Skeletal muscle cell (primary cell): ENCODE measurements at regions not wholly inside any gene's neighbourhood (a gene's known extent, or its start where the extent isn't known, plus 50 kb on each side); places are given as distances from the start of the nearest gene placed in this dataset.
"Not testable (repeated sequence)": the region's sequence is repeated elsewhere in the genome, so short reads cannot be mapped to it uniquely, and the experiment has no call there.

Experiments used
- DNase-seq: peaks from one replicate; pipeline ENCODE4 v3.0.0-alpha.2; 2010; ENCODE audit warnings: low read depth
- H3K4me3 ChIP-seq: 2 replicates; pipeline ENCODE4 v1.5.1; 2011; ENCODE audit warnings: low read depth, mild to moderate bottlenecking, control low read depth, low read length, moderate library complexity

DNA sequence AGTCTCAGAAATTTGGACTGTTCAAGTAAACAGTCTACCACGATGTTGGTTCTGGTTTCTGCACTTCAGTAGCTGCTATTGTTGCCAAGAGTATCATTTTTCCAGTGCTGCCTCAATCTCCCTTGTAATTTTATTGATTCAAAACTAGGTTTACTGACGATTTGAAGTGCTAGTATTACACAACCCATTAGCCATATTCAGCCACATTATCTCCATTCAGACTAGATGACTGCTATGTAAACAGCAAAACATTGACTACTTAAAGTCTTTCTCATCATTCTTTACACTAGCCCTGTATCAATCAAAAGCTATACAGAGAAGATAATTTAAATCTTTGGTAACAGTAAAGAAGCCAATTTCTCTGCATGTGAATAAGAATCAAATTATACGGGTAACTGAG is 102.0 kb upstream of the TSLP start:
- H3K4me3 ChIP-seq, result no peak overlapping the region

DNA sequence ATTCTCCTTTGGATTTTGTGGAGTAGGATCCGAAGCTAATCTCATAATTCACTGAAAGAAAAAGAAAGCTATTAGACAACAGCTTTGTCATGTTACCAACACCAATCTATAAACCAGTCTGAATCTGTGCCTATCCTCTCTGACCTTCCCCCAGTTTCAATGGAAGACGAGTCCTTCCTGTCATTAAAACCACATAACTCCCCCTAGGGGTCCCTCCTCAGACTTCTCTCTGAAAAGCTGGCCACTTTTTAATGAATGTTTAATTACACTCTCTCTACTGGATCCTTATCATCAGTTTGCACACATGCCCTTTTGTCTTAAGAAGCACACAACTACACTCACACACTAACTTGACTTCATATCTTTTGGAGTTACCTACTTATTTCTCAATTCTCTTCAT is 98.0 kb upstream of the TSLP start:
- no peak for DNase-seq

More for the DNA sequence above, 102.0 kb upstream of the TSLP start:
- no peak for DNase-seq

DNA sequence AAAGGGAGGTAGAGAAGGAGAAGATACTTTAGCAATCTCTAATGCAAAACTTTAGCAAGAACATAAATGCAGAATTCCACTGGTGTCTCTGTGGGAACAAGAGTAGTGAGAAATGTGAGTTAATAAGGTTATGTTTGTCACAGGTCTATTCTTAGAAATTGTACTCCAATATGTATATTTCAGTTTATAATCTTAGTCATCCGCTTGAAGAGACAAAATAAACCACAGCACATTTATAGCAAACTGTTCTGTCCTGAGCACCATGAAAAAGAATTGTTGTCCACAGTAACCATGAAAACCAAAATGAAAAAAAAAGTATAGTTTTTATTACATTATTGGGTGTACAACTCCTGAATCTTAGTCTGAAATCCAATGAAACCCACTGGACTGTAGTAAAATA is 93.6 kb upstream of the TSLP start:
- no peak for DNase-seq
- H3K4me3 ChIP-seq, result no peak overlapping the region

More for the DNA sequence above, 98.0 kb upstream of the TSLP start:
- H3K4me3 ChIP-seq, result no peak overlapping the region

DNA sequence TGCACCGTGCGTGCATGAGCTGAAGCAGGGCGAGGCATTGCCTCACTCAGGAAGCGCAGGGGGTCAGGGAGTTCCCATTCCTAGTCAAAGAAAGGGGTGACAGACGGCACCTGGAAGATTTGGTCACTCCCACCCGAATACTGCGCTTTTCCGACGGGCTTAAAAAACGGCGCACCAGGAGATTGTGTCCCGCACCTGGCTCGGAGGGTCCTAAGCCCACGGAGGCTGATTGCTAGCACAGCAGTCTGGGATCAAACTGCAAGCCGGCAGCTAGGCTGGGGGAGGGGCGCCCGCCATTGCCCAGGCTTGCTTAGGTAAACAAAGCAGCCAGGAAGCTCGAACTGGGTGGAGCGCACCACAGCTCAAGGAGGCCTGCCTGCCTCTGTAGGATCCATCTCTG is 85.6 kb upstream of the TSLP start:
- DNase-seq, H3K4me3 ChIP-seq: not testable (repeated sequence)

DNA sequence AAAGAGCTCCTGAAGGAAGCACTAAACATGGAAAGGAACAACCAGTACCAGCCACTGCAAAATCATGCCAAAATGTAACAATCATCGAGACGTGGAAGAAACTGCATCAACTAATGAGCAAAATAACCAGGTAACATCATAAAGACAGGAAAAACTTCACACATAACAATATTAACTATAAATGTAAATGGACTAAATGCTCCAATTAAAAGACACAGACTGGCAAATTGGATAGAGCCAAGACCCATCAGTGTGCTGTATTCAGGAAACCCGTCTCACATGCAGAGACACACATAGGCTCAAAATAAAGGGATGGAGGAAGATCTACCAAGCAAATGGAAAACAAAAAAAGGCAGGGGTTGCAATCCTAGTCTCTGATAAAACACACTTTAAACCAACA is 83.9 kb upstream of the TSLP start:
- H3K4me3 ChIP-seq, DNase-seq: not testable (repeated sequence)

- H3K4me3 ChIP-seq, result no peak overlapping the region
- DNase-seq, result no peak
Observed at GRCh38 chr5:110996742-110997141, 74.8 kb upstream of the TSLP start.

DNA sequence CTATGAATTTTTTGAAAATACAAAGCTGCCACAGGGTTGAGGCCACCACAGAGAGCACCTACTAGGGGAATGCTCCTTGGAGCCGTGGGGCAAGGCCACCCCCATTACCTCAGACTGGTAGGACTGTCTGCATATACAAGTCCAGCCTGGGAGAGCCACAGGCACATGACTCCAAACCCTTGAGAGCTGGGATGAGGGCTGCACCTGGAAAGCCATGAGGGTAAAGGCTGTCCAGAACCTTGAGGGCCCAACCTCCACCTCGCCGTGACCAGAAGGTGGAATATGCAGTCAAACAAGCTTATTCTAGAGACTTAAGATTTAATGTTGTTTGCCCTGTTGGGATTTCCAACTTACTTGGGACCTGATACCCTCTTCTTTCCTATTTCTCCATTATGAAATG is 69.5 kb upstream of the TSLP start:
- no peak overlapping the region for H3K4me3 ChIP-seq
- DNase-seq, result no peak

DNA sequence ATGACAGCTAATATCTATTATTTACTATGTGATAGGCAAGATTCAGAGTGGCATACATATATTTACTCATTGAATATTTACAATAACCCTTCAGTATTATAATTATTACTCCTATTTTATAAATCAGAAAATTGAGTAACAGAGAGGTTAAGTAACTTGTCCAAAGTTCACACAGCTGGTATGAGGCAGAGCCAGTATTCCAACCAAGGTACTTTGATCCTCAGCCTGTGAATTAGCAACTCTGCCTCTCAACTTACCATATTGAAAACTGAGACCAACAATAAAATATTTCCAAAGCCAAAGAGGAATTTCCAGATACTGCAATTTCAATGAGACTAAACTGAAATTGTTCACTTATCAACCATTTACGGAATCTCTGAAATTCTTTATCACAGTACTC is 67.9 kb upstream of the TSLP start:
- no peak for DNase-seq
- no peak overlapping the region for H3K4me3 ChIP-seq

DNA sequence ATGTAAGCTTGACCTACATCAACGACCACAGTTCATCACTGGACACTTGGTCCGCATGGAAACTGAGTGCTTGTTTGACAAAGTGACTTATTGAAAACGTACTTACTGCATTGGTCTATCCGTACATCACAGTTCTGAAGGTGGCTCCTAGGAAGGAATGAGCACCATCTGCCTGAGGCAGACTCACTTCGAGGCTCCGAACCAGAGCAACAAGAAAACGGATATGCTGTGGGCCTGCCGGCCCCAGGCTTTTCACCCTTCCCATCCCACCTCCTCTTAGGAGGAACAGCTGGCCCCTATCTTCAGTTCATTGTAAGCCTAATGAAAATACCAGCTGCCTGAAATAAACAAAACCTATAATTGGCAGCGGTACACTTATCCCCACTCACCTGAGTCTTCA is 67.2 kb upstream of the TSLP start:
- no peak for DNase-seq
- H3K4me3 ChIP-seq, result no peak overlapping the region

DNA sequence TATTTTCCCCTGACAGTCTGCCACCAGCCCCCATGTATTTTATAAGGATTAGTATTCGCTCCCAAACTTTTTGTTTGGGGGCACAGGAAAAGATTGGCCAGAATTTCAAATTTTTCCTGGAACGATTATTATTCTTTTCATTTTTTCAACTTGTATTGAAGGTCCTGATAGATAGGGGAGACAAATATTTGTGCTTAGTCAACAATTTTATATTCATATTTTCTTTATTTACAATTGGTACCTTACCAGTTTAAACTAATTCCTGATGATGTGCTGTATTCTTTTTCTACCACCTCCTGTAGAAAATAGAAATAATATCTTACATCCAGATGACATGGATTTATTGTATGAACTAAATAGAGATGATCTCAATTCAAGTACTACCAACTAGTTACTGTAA is 60.7 kb upstream of the TSLP start:
- H3K4me3 ChIP-seq, result no peak overlapping the region
- no peak for DNase-seq

GRCh38 chr5:111013011-111013410 is 58.5 kb upstream of the TSLP start:
- no peak for DNase-seq
- no peak overlapping the region for H3K4me3 ChIP-seq

DNA sequence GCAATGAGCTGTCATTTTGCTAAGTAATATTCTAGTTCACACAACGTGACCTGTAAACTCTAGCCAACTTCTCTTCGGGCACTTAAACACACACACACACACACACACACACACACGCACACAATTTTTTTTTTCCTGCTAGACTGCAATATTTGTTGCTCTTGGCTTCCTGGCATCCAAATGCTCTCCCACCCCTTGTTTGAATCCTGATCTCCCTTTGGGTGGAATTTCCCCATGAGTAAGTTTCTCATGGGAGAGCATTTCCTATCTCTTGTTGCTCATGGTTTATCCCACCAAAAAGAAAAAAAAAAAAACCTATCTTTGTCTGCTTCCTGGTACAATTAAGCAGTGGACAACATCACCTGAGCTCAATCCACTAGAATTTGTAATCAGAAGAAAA is 54.7 kb upstream of the TSLP start:
- H3K4me3 ChIP-seq, result no peak overlapping the region
- DNase-seq, result peak; percentile 32

GRCh38 chr5:111017731-111018130 is 53.8 kb upstream of the TSLP start:
- H3K4me3 ChIP-seq, result no peak overlapping the region
- DNase-seq, result no peak
